ENCODE measurements at regions not wholly inside any gene's neighbourhood (a gene's known extent, or its start where the extent isn't known, plus 50 kb on each side); places are given as distances from the start of the nearest gene placed in this dataset.

DNA sequence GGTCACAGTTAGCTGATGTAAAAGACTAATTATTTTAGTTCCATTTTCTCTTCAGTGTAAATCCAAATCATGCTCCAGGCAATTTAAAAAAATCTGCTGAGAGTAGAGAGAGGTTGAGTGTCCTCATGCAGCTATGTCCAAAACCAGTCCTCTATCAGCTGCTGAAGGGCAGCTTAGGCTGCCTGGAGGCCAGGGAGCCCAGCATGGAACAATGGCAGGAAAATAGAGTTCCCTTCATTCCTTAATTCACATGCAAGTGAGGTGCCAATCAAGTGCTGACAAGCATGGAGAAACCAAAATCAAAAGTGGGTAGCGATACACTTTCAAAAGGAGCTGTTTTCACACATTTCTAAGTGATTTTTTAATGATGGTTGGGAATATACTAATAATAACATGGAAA, 78.3 kb upstream of the POU5F2 start:
- in situ Hi-C loops (cut with MboI; ENCODE audit: low sequenced_read_pairs) (no loop called here), intact Hi-C loops (cut with micrococcal nuclease) (no loop called here), dilution Hi-C loops (cut with HindIII; ENCODE audit: low sequenced_read_pairs, unreplicated experiment) (no loop called here)
- H2BK5ac ChIP-seq (ENCODE audit: low read depth, low read length, poor library complexity, severe bottlenecking) = no peak overlapping the region
- no peak overlapping the region for H2AFZ ChIP-seq (replicated peaks; ENCODE audit: low read length, poor library complexity)
- no peak overlapping the region for H2BK20ac ChIP-seq (ENCODE audit: low read depth, low read length)
- DNase-seq = no peak
- H3K4me2 ChIP-seq (ENCODE audit: low read depth, low read length) = no peak overlapping the region
- ChIA-PET POLR2A (ENCODE audit: unreplicated experiment) (no interaction called here), CTCF (no interaction called here)
- no peak overlapping the region for H3K27ac ChIP-seq (ENCODE audit: insufficient read depth, low read length)
- H2BK120ac ChIP-seq (ENCODE audit: low read depth, low read length) = no peak overlapping the region
- H4K8ac ChIP-seq (ENCODE audit: low read depth in 2 of 2, low read length in 2 of 2) = no peak overlapping the region
- H3K23ac ChIP-seq (ENCODE audit: low read depth, low read length) = no peak overlapping the region
- no peaks in the 10 kb centered on the region for H3K79me1 ChIP-seq (ENCODE audit: low read depth in 1 of 2, low read length in 2 of 2)
- H3K4ac ChIP-seq (ENCODE audit: low read depth, low read length) = no peak overlapping the region
- no peak overlapping the region for H3K14ac ChIP-seq (replicated peaks; ENCODE audit: low read depth, low read length)
- ATAC-seq (ENCODE audit: low read depth) = no peak
- no peaks in the 10 kb centered on the region for H3K27me3 ChIP-seq (ENCODE audit: control insufficient read depth, insufficient read depth, low read length)
- H2BK15ac ChIP-seq (ENCODE audit: low read depth, low read length) = no peak overlapping the region
- no peaks in the 10 kb centered on the region for H3K9me3 ChIP-seq (ENCODE audit: control insufficient read depth, insufficient read depth, low read length)
- no peaks in the 10 kb centered on the region for H3K36me3 ChIP-seq (ENCODE audit: control insufficient read depth, insufficient read depth, low read length)
- no peak overlapping the region for H4K91ac ChIP-seq (ENCODE audit: insufficient read depth, low read depth, low read length)
- H3K4me1 ChIP-seq (ENCODE audit: control insufficient read depth, insufficient read depth, low read length) = no peaks in the 10 kb centered on the region
- H3K9ac ChIP-seq (ENCODE audit: low read depth, low read length) = no peak overlapping the region
- no peak overlapping the region for H2AK5ac ChIP-seq (ENCODE audit: low read depth, low read length)
- TF ChIP-seq, protein P1, sequence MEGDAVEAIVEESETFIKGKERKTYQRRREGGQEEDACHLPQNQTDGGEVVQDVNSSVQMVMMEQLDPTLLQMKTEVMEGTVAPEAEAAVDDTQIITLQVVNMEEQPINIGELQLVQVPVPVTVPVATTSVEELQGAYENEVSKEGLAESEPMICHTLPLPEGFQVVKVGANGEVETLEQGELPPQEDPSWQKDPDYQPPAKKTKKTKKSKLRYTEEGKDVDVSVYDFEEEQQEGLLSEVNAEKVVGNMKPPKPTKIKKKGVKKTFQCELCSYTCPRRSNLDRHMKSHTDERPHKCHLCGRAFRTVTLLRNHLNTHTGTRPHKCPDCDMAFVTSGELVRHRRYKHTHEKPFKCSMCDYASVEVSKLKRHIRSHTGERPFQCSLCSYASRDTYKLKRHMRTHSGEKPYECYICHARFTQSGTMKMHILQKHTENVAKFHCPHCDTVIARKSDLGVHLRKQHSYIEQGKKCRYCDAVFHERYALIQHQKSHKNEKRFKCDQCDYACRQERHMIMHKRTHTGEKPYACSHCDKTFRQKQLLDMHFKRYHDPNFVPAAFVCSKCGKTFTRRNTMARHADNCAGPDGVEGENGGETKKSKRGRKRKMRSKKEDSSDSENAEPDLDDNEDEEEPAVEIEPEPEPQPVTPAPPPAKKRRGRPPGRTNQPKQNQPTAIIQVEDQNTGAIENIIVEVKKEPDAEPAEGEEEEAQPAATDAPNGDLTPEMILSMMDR (conservative IDR thresholded peaks at IDR 0.05; ENCODE audit: low read depth, low read length) = no peak
- no peak for TF ChIP-seq MAZ (IDR thresholded peaks at IDR 0.05; ENCODE audit: borderline replicate concordance, low read depth, low read length)
- no peak for TF ChIP-seq SMC3 (IDR thresholded peaks at IDR 0.05; ENCODE audit: low read depth, low read length)
- no peak for TF ChIP-seq NFE2L2 (IDR thresholded peaks at IDR 0.05; ENCODE audit: low read depth, low read length)
- WGBS, 2 experiments (ENCODE audit: extremely low coverage in 2 of 2, insufficient read length in 1 of 2) = no CpG with 5 or more reads among the region's 1 CpG
- BruUV-seq (replicated peaks) = no TSS peak
- no peak overlapping the region for H3K56ac ChIP-seq (ENCODE audit: extremely low read depth, insufficient read depth, low read length)
- no peaks in the 10 kb centered on the region for H3K9me1 ChIP-seq (ENCODE audit: insufficient read depth, low read length)
- no peak overlapping the region for H2AK9ac ChIP-seq (replicated peaks; ENCODE audit: low read depth, low read length, poor library complexity)
- H4K5ac ChIP-seq (ENCODE audit: low read depth, low read length) = no peak overlapping the region
- no peak overlapping the region for H3K4me3 ChIP-seq (ENCODE audit: insufficient read depth, low read depth, low read length)
- H4K20me1 ChIP-seq (ENCODE audit: insufficient read depth, low read length) = no peaks in the 10 kb centered on the region
- H3K18ac ChIP-seq (ENCODE audit: low read depth, low read length) = no peak overlapping the region
